ENCODE measurements at regions not wholly inside any gene's neighbourhood (a gene's known extent, or its start where the extent isn't known, plus 50 kb on each side); places are given as distances from the start of the nearest gene placed in this dataset.

DNA sequence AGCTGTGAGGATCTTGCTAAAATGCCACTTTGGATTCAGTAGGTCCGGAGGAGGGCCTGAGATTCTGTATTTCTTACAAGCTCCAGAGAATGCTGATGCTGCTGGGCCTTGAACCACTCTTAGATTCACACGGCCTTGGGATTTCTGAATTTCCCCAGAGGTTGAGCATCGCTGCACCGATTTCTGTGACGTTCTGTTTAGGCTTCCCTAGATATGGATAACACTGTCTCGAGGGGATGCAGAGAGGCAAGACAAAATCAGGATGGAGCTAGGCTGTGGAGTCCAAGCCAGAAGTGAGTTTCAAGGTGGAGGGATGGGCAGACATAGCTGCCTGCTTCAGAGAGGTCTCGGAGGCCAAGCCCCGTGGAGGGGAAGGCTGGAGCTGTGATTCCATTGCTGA lies 415.9 kb upstream of the PROX1 start:
- no peak for TF ChIP-seq CTCF (IDR thresholded peaks at IDR 0.05)
- no peak overlapping the region for H3K4me2 ChIP-seq (replicated peaks; ENCODE audit: extremely low read depth, low read length, poor library complexity, severe bottlenecking)
- no peak for DNase-seq
- no peaks in the 10 kb centered on the region for H3K27me3 ChIP-seq (ENCODE audit: control insufficient read depth in 2 of 2, insufficient read depth in 2 of 2, low read length in 2 of 2)
- 95% methylated on average over 4 of the region's 8 CpGs for WGBS (ENCODE audit: insufficient coverage)
- Mint-ChIP-seq H3K4me1 (no peaks in the 10 kb centered on the region), H3K36me3 (no peaks in the 10 kb centered on the region), H3K27me3 (ENCODE audit: low read depth in 3 of 3) (peaks cover 0 to 3% (median 1%) of the 10 kb centered on the region in 3 donors), H3K9me3 (peaks cover 0 to 6% (median 2%) of the 10 kb centered on the region in 7 donors), H3K4me3 (no peak overlapping the region), H3K27ac (no peak overlapping the region)
- no peak overlapping the region for H3K9ac ChIP-seq (ENCODE audit: insufficient read depth, low read length, poor library complexity, severe bottlenecking)
- no peaks in the 10 kb centered on the region for H4K20me1 ChIP-seq (ENCODE audit: insufficient read depth, low read length)
- no peaks in the 10 kb centered on the region for H3K79me2 ChIP-seq (ENCODE audit: insufficient read depth, low read length)
- H2AFZ ChIP-seq (ENCODE audit: insufficient read depth, low read depth, low read length, poor library complexity, severe bottlenecking) = no peak overlapping the region
- H3K4me3 ChIP-seq (replicated peaks in 1 of 3; ENCODE audit: low read depth in 2 of 3, low read length in 3 of 3) = no peak overlapping the region
- no peak overlapping the region for H3K27ac ChIP-seq (ENCODE audit: low read depth in 1 of 2, low read length in 2 of 2)
- intact Hi-C loops (cut with micrococcal nuclease) = no loop called here
- H3K36me3 ChIP-seq (replicated peaks in 1 of 2; ENCODE audit: control insufficient read depth in 1 of 2, insufficient read depth in 2 of 2, low read length in 2 of 2) = no peaks in the 10 kb centered on the region
- H3K4me1 ChIP-seq (ENCODE audit: control insufficient read depth in 1 of 2, insufficient read depth in 2 of 2, low read length in 2 of 2) = no peaks in the 10 kb centered on the region
- H3K9me3 ChIP-seq (replicated peaks in 1 of 2; ENCODE audit: control insufficient read depth in 1 of 2, insufficient read depth in 1 of 2, low read length in 2 of 2) = peaks cover 0 to 4% of the 10 kb centered on the region in 2 donors

GRCh38 chr1:213572912-213573647 lies 414.7 kb upstream of the PROX1 start:
- Histone ChIP-seq H3K36me3 (replicated peaks in 1 of 2; ENCODE audit: control insufficient read depth in 1 of 2, insufficient read depth in 2 of 2, low read length in 2 of 2) (no peaks in the 10 kb centered on the region), H3K9me3 (replicated peaks in 1 of 2; ENCODE audit: control insufficient read depth in 1 of 2, insufficient read depth in 1 of 2, low read length in 2 of 2) (peaks cover 0 to 7% of the 10 kb centered on the region in 2 donors), H3K9ac (ENCODE audit: insufficient read depth, low read length, poor library complexity, severe bottlenecking) (no peak overlapping the region), H2AFZ (ENCODE audit: insufficient read depth, low read depth, low read length, poor library complexity, severe bottlenecking) (no peak overlapping the region), H3K4me1 (ENCODE audit: control insufficient read depth in 1 of 2, insufficient read depth in 2 of 2, low read length in 2 of 2) (no peaks in the 10 kb centered on the region), H3K27ac (ENCODE audit: low read depth in 1 of 2, low read length in 2 of 2) (no peak overlapping the region), H3K4me3 (replicated peaks in 1 of 3; ENCODE audit: low read depth in 2 of 3, low read length in 3 of 3) (no peak overlapping the region), H3K79me2 (ENCODE audit: insufficient read depth, low read length) (no peaks in the 10 kb centered on the region), H3K27me3 (ENCODE audit: control insufficient read depth in 2 of 2, insufficient read depth in 2 of 2, low read length in 2 of 2) (no peaks in the 10 kb centered on the region), H3K4me2 (replicated peaks; ENCODE audit: extremely low read depth, low read length, poor library complexity, severe bottlenecking) (no peak overlapping the region), H4K20me1 (ENCODE audit: insufficient read depth, low read length) (no peaks in the 10 kb centered on the region)
- Mint-ChIP-seq H3K4me1 (no peaks in the 10 kb centered on the region), H3K9me3 (peaks cover 0 to 8% (median 2%) of the 10 kb centered on the region in 7 donors), H3K27me3 (ENCODE audit: low read depth in 3 of 3) (peaks cover 0 to 3% (median 1%) of the 10 kb centered on the region in 3 donors), H3K4me3 (no peak overlapping the region), H3K36me3 (no peaks in the 10 kb centered on the region), H3K27ac (no peak overlapping the region)
- DNase-seq = no peak
- 100% methylated on average over 1 of the region's 3 CpGs for WGBS (ENCODE audit: insufficient coverage)
- intact Hi-C loops (cut with micrococcal nuclease) = no loop called here
- TF ChIP-seq CTCF (IDR thresholded peaks at IDR 0.05) = no peak
